ENCODE measurements at regions not wholly inside any gene's neighbourhood (a gene's known extent, or its start where the extent isn't known, plus 50 kb on each side); places are given as distances from the start of the nearest gene placed in this dataset.

DNA sequence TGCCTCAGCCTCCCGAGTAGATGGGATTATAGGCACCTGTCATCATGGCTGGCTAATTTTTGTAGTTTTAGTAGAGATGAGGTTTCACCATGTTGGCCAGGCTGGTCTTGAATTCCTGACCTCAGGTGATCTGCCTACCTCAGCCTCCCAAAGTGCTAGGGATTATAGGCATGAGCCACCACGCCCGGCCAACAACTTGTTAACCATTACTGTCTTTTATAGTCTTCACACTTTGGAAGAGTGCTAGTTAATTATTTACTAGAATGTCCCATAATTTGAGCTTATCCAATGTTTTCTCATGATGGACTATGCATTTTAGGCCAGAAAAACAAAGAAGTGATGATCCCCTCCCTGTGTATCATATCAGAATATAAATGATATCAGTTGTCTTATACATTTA is 288.6 kb upstream of the CBLB start:
- no peak for TF ChIP-seq ZNF274 (IDR thresholded peaks at IDR 0.05; ENCODE audit: low read depth, low read length)
- H3K4me3 ChIP-seq (ENCODE audit: low read length) = no peak overlapping the region

DNA sequence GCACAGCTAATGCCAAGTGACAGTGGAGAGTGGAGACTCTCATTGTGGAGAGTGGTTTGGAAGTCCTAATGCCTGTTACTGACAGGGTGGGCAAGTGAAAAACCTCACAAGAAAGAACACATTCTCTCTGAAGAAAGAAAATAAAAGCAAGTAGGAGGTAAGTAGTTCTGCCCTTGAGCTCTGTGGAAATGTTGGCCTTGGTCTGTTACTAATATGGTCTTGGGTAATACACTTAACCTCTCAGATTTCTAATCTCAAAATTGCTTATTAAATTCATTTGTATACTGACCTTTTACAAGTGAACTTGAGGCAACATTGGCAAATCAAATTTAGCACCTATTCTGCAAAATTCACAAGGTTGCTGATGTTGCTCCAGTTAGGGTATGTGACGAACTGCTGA is 291.6 kb upstream of the CBLB start:
- TF ChIP-seq ZNF274 (IDR thresholded peaks at IDR 0.05; ENCODE audit: low read depth, low read length) = no peak

DNA sequence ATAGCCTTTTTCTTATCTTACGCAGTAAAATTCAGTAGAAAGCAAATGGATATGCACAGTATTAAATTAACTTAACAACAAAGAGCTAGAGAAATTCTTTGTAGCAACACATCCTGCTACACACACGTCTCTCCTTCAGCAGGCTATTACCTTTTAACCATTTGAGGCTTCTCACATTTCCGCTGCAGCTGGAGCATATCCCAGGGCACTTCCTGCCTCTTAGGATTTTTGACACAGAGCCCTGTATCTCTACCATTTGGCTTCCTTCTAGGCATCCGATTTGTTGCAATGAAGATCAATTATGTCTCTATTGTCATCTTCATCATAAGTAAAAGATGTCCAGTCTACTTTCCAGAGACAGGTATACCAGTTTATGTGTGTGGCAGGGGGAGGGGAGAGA is 292.4 kb upstream of the CBLB start:
- no peak overlapping the region for H3K4me3 ChIP-seq (ENCODE audit: low read length)
- TF ChIP-seq ZNF274 (IDR thresholded peaks at IDR 0.05; ENCODE audit: low read depth, low read length) = no peak

More for the DNA sequence above, 291.6 kb upstream of the CBLB start:
- H3K4me3 ChIP-seq (ENCODE audit: low read length) = no peak overlapping the region

DNA sequence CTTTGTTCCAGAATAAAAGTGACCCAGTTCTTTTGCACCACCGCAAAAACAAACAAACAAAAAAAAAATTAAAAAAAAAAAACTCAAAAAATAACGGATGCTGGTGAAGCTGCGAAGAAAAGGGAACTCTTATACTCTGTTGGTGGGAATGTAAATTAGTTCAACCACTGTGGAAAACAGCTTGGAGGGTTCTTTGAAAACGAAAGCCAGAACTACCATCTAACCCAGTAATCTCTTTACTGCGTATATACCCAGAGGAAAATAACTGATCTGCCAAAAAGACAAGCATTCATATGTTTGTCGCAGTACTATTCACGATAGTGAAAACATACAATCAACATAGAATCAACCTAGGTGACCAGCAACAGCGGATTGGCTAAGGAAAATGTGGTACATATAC is 298.9 kb upstream of the CBLB start:
- TF ChIP-seq ZNF274 (IDR thresholded peaks at IDR 0.05; ENCODE audit: low read depth, low read length) = no peak

DNA sequence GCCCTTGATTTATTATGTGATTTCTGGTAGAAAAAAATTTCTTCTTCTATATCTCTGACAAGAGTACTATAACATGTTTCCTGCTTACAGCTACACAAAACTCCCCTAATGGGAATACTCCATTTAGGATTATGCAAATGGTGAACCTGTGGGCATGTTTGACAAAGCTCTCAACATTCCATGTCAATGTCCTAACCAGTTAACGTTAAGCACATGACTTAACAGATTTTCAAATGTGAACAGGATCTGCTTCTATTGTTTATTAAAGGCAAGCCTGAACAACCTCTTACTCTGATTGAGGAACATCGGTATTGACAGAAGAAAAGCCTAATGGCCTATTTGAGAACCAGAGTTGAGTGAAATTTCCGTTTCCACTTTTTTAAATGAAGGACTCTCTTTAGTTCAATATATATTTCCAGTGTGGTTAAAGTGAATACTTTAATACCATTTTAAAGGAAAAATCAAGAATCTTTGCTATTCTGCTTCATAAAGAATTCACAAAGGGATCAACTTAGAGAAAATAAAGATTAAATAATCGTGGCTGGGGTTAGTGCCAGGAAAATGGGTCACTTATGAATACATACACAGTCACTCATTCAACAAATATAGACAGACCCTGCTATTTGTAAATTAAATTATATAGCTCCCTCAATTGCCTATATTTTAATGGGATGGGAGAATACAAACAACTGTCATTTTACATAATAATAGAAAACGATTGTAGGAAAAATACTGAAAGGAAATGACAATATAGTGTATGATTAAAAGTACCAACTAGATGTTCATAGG is 300.3 kb upstream of the CBLB start:
- no peak for TF ChIP-seq ZNF274 (IDR thresholded peaks at IDR 0.05; ENCODE audit: low read depth, low read length)
- no peak overlapping the region for H3K4me3 ChIP-seq (ENCODE audit: low read length)

More for the DNA sequence above, 298.9 kb upstream of the CBLB start:
- H3K4me3 ChIP-seq (ENCODE audit: low read length) = no peak overlapping the region

DNA sequence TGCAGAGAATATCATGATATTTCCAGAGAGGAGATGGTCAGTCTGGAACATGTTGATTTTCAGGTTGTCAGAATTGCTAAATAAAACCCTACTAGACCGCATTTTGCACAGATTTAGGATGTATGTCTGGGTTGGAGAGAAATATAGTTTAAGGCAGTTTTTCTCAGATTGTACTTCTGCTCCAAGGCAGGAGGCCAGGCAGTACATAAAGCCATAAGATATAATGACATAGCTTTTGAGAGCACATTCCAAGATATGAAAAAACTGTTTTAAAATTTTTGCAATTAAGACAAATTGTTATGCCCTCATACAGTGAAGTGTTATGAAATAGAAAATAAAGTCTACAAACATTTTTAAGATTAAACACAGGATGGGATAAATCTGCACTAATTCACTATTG is 301.8 kb upstream of the CBLB start:
- no peak for TF ChIP-seq ZNF274 (IDR thresholded peaks at IDR 0.05; ENCODE audit: low read depth, low read length)
- H3K4me3 ChIP-seq (ENCODE audit: low read length) = no peak overlapping the region

DNA sequence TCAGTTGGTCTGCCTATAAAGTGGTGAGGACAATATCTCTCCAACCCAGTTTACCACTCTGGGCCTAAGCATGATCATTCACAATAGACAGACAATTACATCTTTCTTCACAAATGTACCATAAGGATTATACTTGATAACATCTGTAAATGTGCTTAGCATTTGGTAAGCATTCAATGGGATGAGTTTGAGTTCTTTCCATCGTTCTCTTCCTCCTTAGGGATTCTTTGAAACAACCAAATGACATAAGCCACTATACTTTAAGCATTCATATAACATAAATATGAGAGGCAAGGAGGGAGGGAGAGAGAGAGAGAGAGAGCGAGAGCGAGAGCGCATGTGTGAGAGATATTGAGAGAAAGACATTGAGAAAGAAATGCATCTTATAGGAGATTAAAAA is 303.3 kb upstream of the CBLB start:
- no peak for TF ChIP-seq ZNF274 (IDR thresholded peaks at IDR 0.05; ENCODE audit: low read depth, low read length)
- H3K4me3 ChIP-seq (ENCODE audit: low read length) = no peak overlapping the region

DNA sequence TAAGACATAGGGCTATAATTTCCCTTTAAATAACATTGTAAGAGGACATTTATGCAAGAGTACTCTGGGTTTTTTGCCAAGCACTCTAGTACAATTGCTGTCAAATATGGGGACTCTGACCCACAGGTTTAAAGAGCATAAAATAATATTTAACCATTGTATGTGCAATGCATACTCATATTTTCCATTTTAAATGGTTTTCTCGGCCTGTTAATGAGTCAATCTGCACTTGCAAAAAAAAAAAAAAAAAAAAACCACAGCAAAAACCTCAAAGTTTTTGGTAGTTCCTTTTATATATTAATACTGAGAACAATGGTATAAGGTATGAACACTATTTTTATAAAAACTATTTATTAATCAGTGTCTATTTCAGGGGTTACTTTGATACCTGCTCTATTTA is 304.0 kb upstream of the CBLB start:
- H3K4me3 ChIP-seq (ENCODE audit: low read length) = no peak overlapping the region
- no peak for TF ChIP-seq ZNF274 (IDR thresholded peaks at IDR 0.05; ENCODE audit: low read depth, low read length)

DNA sequence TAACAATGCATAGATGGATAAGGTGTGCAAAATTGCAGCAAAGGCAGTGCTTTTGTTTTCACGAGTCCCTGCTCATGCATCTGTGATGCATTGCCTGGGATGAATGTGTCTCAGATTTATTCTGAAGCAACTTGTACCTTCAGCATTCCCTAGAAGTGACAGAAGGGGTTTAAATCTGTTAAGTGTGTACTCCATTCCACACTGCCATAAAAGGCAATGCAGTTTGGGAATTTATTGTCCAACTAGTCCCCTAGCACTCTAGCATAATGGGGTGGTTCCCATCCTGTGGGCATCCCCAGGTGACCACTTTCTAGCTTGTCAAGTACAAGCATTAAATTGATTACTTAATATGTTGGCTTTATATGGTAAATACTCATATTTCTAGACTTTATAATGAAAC is 306.5 kb upstream of the CBLB start:
- H3K4me3 ChIP-seq (ENCODE audit: low read length) = no peak overlapping the region
- TF ChIP-seq ZNF274 (IDR thresholded peaks at IDR 0.05; ENCODE audit: low read depth, low read length) = no peak

DNA sequence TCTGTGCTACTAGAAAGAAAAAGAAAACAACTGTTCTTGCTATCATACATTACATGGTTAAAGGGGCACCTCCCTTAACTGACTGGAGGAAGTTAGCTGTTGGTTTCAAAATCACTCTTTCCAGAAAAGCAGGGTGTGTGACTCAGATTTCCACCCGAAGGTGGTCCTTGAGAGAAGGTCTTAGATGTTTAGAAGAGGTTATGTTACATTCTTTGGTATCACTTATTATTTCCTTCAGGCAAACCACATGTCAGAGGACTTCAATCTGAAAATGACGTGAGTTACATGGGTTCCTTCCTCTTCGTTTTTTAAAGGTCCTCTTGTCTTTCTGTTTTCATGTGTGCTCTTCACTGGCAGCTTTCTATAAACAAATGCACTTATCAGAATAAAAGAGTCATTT is 307.9 kb upstream of the CBLB start:
- H3K4me3 ChIP-seq (ENCODE audit: low read length) = no peak overlapping the region
- TF ChIP-seq ZNF274 (IDR thresholded peaks at IDR 0.05; ENCODE audit: low read depth, low read length) = no peak

DNA sequence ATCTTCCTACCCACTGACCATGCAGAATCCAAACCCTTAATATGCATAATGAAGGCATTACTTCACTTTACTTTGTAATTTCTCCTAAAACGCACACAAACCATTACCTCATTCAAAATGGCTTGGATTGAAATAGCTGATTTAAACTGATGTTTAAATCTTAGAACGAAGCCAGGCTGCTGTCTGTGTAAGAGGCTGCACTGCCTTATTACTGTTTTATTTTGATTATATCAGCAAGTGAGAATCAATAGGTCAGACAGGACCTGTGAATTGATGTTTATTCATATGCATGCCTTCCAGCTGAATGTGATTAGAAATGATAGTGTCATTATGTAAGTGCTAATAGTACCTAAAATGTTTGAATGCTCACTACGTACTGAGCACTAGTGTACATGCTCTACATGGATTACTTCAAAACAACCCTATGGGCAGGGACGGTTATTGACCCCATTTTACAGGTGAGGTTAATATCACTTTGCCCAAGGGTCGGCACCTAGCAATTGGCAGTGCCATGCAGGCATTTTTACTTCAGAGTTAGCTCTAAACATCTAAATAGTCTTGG is 314.2 kb upstream of the CBLB start:
- TF ChIP-seq ZNF274 (IDR thresholded peaks at IDR 0.05; ENCODE audit: low read depth, low read length) = no peak
- no peak overlapping the region for H3K4me3 ChIP-seq (ENCODE audit: low read length)

DNA sequence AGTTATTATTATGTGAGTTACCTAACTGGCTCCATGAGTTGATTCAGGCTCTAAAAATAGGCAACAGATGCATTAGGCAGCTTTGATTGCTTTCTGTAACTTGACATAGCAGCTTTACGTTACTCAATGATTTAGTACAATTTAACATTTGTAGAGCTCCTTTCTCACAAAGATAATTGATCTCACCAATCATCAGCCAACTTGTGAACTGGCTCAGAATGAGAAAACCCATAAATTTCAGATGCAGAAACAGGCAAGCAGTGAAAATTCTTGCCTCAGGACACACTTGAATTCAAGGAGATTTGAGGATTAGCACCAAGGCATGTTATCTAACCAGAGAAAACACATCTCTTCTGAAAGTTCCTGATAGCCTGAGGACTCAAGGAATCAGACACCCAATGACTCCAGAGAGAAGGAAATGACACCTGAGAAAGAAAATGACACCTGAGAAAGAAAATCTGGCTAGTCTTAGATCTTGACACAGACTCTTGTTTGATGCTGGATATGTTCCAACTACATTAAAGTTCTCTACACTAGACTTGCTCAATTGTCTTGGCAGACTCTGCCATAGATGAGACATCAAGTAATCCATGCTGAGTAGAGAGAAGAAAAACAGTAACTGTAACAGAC is 315.1 kb upstream of the CBLB start:
- TF ChIP-seq ZNF274 (IDR thresholded peaks at IDR 0.05; ENCODE audit: low read depth, low read length) = no peak
- no peak overlapping the region for H3K4me3 ChIP-seq (ENCODE audit: low read length)

DNA sequence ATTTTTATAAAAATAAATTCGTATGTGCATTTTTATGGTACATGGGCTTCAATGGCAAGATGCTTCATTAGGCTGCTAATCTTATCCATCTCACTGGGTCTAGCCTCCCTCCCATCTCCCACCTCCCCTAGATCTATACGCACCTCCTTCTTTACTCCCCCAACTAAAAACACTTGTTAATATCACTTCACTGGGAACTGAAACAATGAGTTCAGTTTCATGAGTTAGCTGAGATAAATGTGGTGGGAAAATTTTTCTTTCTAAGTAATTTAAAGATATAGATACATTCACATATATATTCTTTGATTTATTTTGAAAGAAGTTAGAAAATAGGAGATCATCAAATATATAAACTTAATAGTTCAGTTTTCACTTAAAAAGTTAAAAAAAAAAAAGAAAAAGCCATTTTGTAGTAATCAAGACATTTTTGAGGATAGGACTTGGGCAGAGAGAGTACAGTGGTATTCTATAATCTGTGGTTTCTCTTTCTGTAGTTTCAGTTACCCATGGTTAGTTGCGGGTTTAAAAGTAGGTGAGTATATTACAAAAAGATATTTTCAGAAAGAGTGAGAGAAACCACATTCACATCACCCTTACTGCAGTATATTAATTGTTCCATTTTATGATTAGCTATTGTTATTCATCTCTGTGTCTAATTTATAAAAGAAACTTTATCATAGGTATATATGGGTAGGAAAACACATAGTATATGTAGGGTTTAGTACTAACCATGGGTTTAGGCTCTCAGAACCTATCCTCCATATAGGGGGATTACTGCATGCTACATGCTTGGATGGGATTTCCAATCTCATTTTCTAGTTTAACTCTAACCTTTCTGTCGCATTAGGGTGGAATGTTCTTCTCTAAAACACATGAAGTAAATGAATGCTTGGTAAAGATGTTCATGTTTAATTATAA is 316.0 kb upstream of the CBLB start:
- H3K4me3 ChIP-seq (ENCODE audit: low read length) = no peak overlapping the region
- TF ChIP-seq ZNF274 (IDR thresholded peaks at IDR 0.05; ENCODE audit: low read depth, low read length) = no peak

DNA sequence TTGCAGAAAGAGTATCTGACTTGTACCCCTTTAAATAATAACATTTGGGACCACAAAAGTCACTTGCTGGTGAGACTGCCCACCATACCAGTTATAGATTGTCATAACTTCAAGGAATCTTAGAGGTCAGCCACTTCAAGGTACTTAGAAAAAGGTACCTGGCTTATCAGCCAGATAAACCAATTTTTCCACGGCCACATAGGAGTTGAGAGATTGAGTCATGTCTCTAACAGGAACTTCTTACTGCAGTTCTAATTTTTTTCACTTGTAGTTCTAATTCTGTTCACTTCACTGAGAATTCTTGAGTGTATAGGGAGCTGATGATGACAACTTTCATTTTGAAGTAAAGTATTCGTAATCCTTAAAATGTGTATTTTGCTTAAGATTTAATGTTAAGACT is 317.1 kb upstream of the CBLB start:
- no peak for TF ChIP-seq ZNF274 (IDR thresholded peaks at IDR 0.05; ENCODE audit: low read depth, low read length)
- H3K4me3 ChIP-seq (ENCODE audit: low read length) = no peak overlapping the region

Data from GM08714 (cell line).